ENCODE measurements at regions not wholly inside any gene's neighbourhood (a gene's known extent, or its start where the extent isn't known, plus 50 kb on each side); places are given as distances from the start of the nearest gene placed in this dataset.

- no peaks in the 10 kb centered on the region for H3K36me3 Mint-ChIP-seq
- H3K4me3 ChIP-seq = no peak overlapping the region
- no peak for TF ChIP-seq EZH2 (IDR thresholded peaks at IDR 0.05)
- no peak for TF ChIP-seq CTCF (IDR thresholded peaks at IDR 0.05)
- no peak for TF ChIP-seq EZH2phosphoT487 (IDR thresholded peaks at IDR 0.05)
- H3K4me3 Mint-ChIP-seq = no peak overlapping the region
- H3K36me3 ChIP-seq = no peaks in the 10 kb centered on the region
- H3K27me3 Mint-ChIP-seq (ENCODE audit: insufficient read depth, low read depth) = peaks cover 3% of the 10 kb centered on the region
- H4K20me1 ChIP-seq (ENCODE audit: low read depth) = no peaks in the 10 kb centered on the region
- H3K9me3 ChIP-seq (ENCODE audit: low read depth) = no peaks in the 10 kb centered on the region
- no peak overlapping the region for H3K4me2 ChIP-seq
- H3K27me3 ChIP-seq = no peaks in the 10 kb centered on the region
- no peak for DNase-seq (ENCODE audit: low spot score)
- H3K79me2 ChIP-seq (ENCODE audit: low read depth) = no peaks in the 10 kb centered on the region
- H3K27ac ChIP-seq = no peak overlapping the region
- H3F3A ChIP-seq (ENCODE audit: low read depth) = no peaks in the 10 kb centered on the region
- no peaks in the 10 kb centered on the region for H3K4me1 ChIP-seq
- H3K9ac ChIP-seq = no peak overlapping the region
- H3K27ac Mint-ChIP-seq = no peak overlapping the region
- H3K4me1 Mint-ChIP-seq = peaks cover 3% of the 10 kb centered on the region
- H2AFZ ChIP-seq (replicated peaks) = no peak overlapping the region
- H3K9me3 Mint-ChIP-seq = peaks cover 9% of the 10 kb centered on the region
Measured at GRCh38 chr3:74127256-74127655, 487.2 kb downstream of the CNTN3 start.

GRCh38 chr3:74124782-74125181 lies 489.7 kb downstream of the CNTN3 start:
- H3K4me3 Mint-ChIP-seq = no peak overlapping the region
- H3K4me3 ChIP-seq = no peak overlapping the region
- H3K27me3 Mint-ChIP-seq (ENCODE audit: insufficient read depth, low read depth) = peaks cover 3% of the 10 kb centered on the region
- H3K36me3 ChIP-seq = no peaks in the 10 kb centered on the region
- no peaks in the 10 kb centered on the region for H3K4me1 Mint-ChIP-seq
- peaks cover 11% of the 10 kb centered on the region for H3K9me3 Mint-ChIP-seq
- no peak overlapping the region for H3K9ac ChIP-seq
- H4K20me1 ChIP-seq (ENCODE audit: low read depth) = no peaks in the 10 kb centered on the region
- H3F3A ChIP-seq (ENCODE audit: low read depth) = no peaks in the 10 kb centered on the region
- H3K9me3 ChIP-seq (ENCODE audit: low read depth) = no peaks in the 10 kb centered on the region
- no peak overlapping the region for H3K27ac Mint-ChIP-seq
- no peaks in the 10 kb centered on the region for H3K4me1 ChIP-seq
- peaks cover 2% of the 10 kb centered on the region for H3K36me3 Mint-ChIP-seq
- DNase-seq (ENCODE audit: low spot score) = no peak
- no peak for TF ChIP-seq EZH2phosphoT487 (IDR thresholded peaks at IDR 0.05)
- no peak for TF ChIP-seq CTCF (IDR thresholded peaks at IDR 0.05)
- no peak for TF ChIP-seq EZH2 (IDR thresholded peaks at IDR 0.05)
- no peak overlapping the region for H2AFZ ChIP-seq (replicated peaks)
- H3K79me2 ChIP-seq (ENCODE audit: low read depth) = no peaks in the 10 kb centered on the region
- H3K27ac ChIP-seq = no peak overlapping the region
- no peak overlapping the region for H3K4me2 ChIP-seq
- H3K27me3 ChIP-seq = no peaks in the 10 kb centered on the region

GRCh38 chr3:74122281-74122680 lies 492.2 kb downstream of the CNTN3 start:
- Histone ChIP-seq H3F3A (ENCODE audit: low read depth) (no peaks in the 10 kb centered on the region), H3K4me2 (no peak overlapping the region), H3K79me2 (ENCODE audit: low read depth) (no peaks in the 10 kb centered on the region), H3K9ac (no peak overlapping the region), H3K9me3 (ENCODE audit: low read depth) (no peaks in the 10 kb centered on the region), H4K20me1 (ENCODE audit: low read depth) (no peaks in the 10 kb centered on the region), H2AFZ (replicated peaks) (no peak overlapping the region), H3K4me1 (no peaks in the 10 kb centered on the region), H3K27ac (no peak overlapping the region), H3K4me3 (no peak overlapping the region), H3K27me3 (no peaks in the 10 kb centered on the region), H3K36me3 (no peaks in the 10 kb centered on the region)
- Mint-ChIP-seq H3K4me1 (no peaks in the 10 kb centered on the region), H3K36me3 (peaks cover 2% of the 10 kb centered on the region), H3K4me3 (no peak overlapping the region), H3K27ac (no peak overlapping the region), H3K27me3 (ENCODE audit: insufficient read depth, low read depth) (peaks cover 3% of the 10 kb centered on the region), H3K9me3 (peaks cover 8% of the 10 kb centered on the region)
- no peak for DNase-seq (ENCODE audit: low spot score)
- TF ChIP-seq EZH2phosphoT487 (IDR thresholded peaks at IDR 0.05) (no peak), EZH2 (IDR thresholded peaks at IDR 0.05) (no peak), CTCF (IDR thresholded peaks at IDR 0.05) (no peak)

All from neural progenitor cell (in vitro differentiated cells).